GM12878 (cell line): ENCODE measurements at regions not wholly inside any gene's neighbourhood (a gene's known extent, or its start where the extent isn't known, plus 50 kb on each side); places are given as distances from the start of the nearest gene placed in this dataset.

Source experiments
- ATAC-seq: fragments of 200-7000 bp; cut with Tn5 transposase; 3 replicates; pipeline ENCODE4 v1.9.1; 2020; ENCODE audit warnings: mild to moderate bottlenecking, moderate library complexity
- BruUV-seq: library from RNA; stranded (reverse); fragments of 400-500 nt; replicated peaks from 2 replicates; lab custom pipeline; 2021; lab: Mats Ljungman, UMichigan
- CTCF ChIA-PET: fragments of 300-600 bp; sonication (Branson Sonifier 250); formaldehyde crosslinking; extraction: SDS; loops from one replicate; lab custom pipeline; 2021; ENCODE audit warnings: inconsistent platforms; lab: Yijun Ruan, JAX
- POLR2A ChIA-PET: fragments of 350-600 bp; formaldehyde crosslinking; extraction: SDS; loops from one replicate; lab custom pipeline; 2021; ENCODE audit warnings: inconsistent platforms; lab: Charles Lee
- RAD21 ChIA-PET: fragments of 300-600 bp; sonication (Branson Sonifier 250); formaldehyde crosslinking; loops from one replicate; lab custom pipeline; 2023; ENCODE audit warnings: antibody characterized with exemption; ENCODE audit not compliant: unreplicated experiment; lab: Charles Lee
- SMC1A ChIA-PET: fragments of 300-600 bp; sonication (Branson Sonifier 250); formaldehyde crosslinking; loops from one replicate; lab custom pipeline; 2023; ENCODE audit not compliant: unreplicated experiment, uncharacterized antibody; lab: Charles Lee
- DNase-seq: peaks from one replicate; pipeline ENCODE4 v3.0.0-alpha.2; 2011; ENCODE audit warnings: low read depth, low spot score
- FAIRE-seq: peaks from 3 replicates; lab custom pipeline; 2011; peaks lifted over from hg19 to GRCh38; lab: Jason Lieb, UNC
- H2AFZ ChIP-seq: 2 replicates; pipeline ENCODE4 v1.6.0; 2011; ENCODE audit warnings: low read depth, low read length, control low read depth; ENCODE audit not compliant: control insufficient read depth
- H3K27ac ChIP-seq: 2 replicates; pipeline ENCODE4 v1.5.1; 2011; ENCODE audit warnings: control low read depth; ENCODE audit not compliant: control insufficient read depth, insufficient read depth
- H3K27me3 ChIP-seq, 2 experiments: replicated peaks in 1 of 2; 2 replicates each; pipeline versions ENCODE4 v1.6.0 to v1.6.1; 2011; ENCODE audit warnings: low read length in 1 of 2; ENCODE audit not compliant: control insufficient read depth in 2 of 2, insufficient read depth in 2 of 2
- H3K36me3 ChIP-seq, 2 experiments: 2 replicates each; pipeline ENCODE4 v1.5.1; 2011; ENCODE audit warnings: low read length in 1 of 2; ENCODE audit not compliant: control insufficient read depth in 2 of 2, insufficient read depth in 2 of 2
- H3K4me1 ChIP-seq: 2 replicates; pipeline ENCODE4 v1.6.1; 2011; ENCODE audit warnings: mild to moderate bottlenecking, low read length, moderate library complexity, mixed read lengths; ENCODE audit not compliant: control insufficient read depth, insufficient read depth
- H3K4me2 ChIP-seq: 2 replicates; pipeline ENCODE4 v1.6.0; 2011; ENCODE audit warnings: control low read depth; ENCODE audit not compliant: control insufficient read depth, insufficient read depth
- H3K4me3 ChIP-seq: fragments of 200-600 bp; sonication (generic); 2 replicates; pipeline ENCODE4 v1.5.1; 2016
- H3K79me2 ChIP-seq: 2 replicates; pipeline ENCODE4 v1.6.0; 2011; ENCODE audit warnings: low read length; ENCODE audit not compliant: control insufficient read depth, insufficient read depth
- H3K9ac ChIP-seq: 2 replicates; pipeline ENCODE4 v1.8.0; 2011; ENCODE audit warnings: low read length, control low read depth, mixed read lengths; ENCODE audit not compliant: control insufficient read depth, insufficient read depth
- H3K9me3 ChIP-seq: replicated peaks from 3 replicates; pipeline ENCODE4 v1.5.1; 2011; ENCODE audit warnings: mild to moderate bottlenecking, low read length; ENCODE audit not compliant: control insufficient read depth, insufficient read depth
- H4K20me1 ChIP-seq: 2 replicates; pipeline ENCODE4 v1.6.0; 2011; ENCODE audit not compliant: control insufficient read depth, insufficient read depth
- BMI1 ChIP-seq: fragments of 450-650 bp; IDR thresholded peaks from 2 replicates; pipeline ENCODE4 v1.6.1; 2016; ENCODE audit warnings: mild to moderate bottlenecking, moderate library complexity, borderline replicate concordance
- CBFB ChIP-seq: IDR thresholded peaks from 2 replicates; pipeline ENCODE4 v1.6.1; 2016; ENCODE audit warnings: antibody characterized with exemption, low read depth
- CHD4 ChIP-seq: fragments of 200-600 bp; sonication (generic); IDR thresholded peaks from 2 replicates; pipeline ENCODE4 v1.6.1; 2016; ENCODE audit warnings: mild to moderate bottlenecking
- EP300 ChIP-seq, 2 experiments: fragments of 150-350 bp in 1 of 2; IDR thresholded peaks; 2 replicates each; pipeline ENCODE4 v1.6.1; 2011 to 2012; ENCODE audit warnings: low read depth in 2 of 2, low read length in 2 of 2, borderline replicate concordance in 1 of 2, improper control_type of control experiment in 1 of 2, inconsistent platforms in 1 of 2; ENCODE audit not compliant: control insufficient read depth in 1 of 2
- LARP7 ChIP-seq: fragments of 450-650 bp; IDR thresholded peaks from 2 replicates; pipeline ENCODE4 v1.6.1; 2017; ENCODE audit warnings: mild to moderate bottlenecking
- MYC ChIP-seq: IDR thresholded peaks from 2 replicates; pipeline ENCODE4 v1.6.1; 2011; ENCODE audit warnings: mild to moderate bottlenecking, low read length, moderate library complexity, inconsistent platforms; ENCODE audit not compliant: insufficient read depth, insufficient replicate concordance, insufficient read length, severe bottlenecking
- NFYB ChIP-seq: IDR thresholded peaks from 2 replicates; pipeline ENCODE4 v1.6.1; 2011; ENCODE audit warnings: low read depth, mild to moderate bottlenecking, low read length, improper control_type of control experiment, moderate library complexity; ENCODE audit not compliant: insufficient read depth
- NR2C2 ChIP-seq: IDR thresholded peaks from 2 replicates; pipeline ENCODE4 v1.6.1; 2011; ENCODE audit warnings: borderline replicate concordance, low read depth; ENCODE audit not compliant: control insufficient read depth, insufficient read length
- PAX8 ChIP-seq: fragments of 450-650 bp; IDR thresholded peaks from 2 replicates; pipeline ENCODE4 v1.6.1; 2017; ENCODE audit warnings: mild to moderate bottlenecking, moderate library complexity
- POLR2AphosphoS5 ChIP-seq: IDR thresholded peaks from 2 replicates; pipeline ENCODE4 v1.6.1; 2011; ENCODE audit warnings: mild to moderate bottlenecking, low read length, inconsistent platforms
- SPI1 ChIP-seq: IDR thresholded peaks from 2 replicates; pipeline ENCODE4 v1.6.1; 2011; ENCODE audit warnings: low read depth, mild to moderate bottlenecking, low read length, moderate library complexity, borderline replicate concordance; ENCODE audit not compliant: insufficient read depth
- SUZ12 ChIP-seq: fragments of 200-600 bp; sonication (generic); IDR thresholded peaks from one replicate; pipeline ENCODE4 v1.6.1; 2018; ENCODE audit warnings: antibody characterized with exemption, mild to moderate bottlenecking; ENCODE audit not compliant: unreplicated experiment
- WGBS: methylation state at CpG from one replicate; pipeline ENCODE4 v1.1.6; 2016; ENCODE audit warnings: low lambda C conversion rate; ENCODE audit not compliant: insufficient replicate concordance, insufficient coverage; ENCODE audit errors: missing lambda C conversion rate; 5-methylcytosine and 5-hydroxymethylcytosine counted together
- in situ Hi-C: fragments of 300-500 bp; cut with MboI; formaldehyde crosslinking; loops from 9 replicates; pipeline ENCODE4 v1.14.3; 2018; ENCODE audit warnings: mixed read lengths
- intact Hi-C: fragments of 100-400 bp; cut with micrococcal nuclease; formaldehyde crosslinking; loops from one replicate; pipeline ENCODE4 v1.14.2; 2022; ENCODE audit not compliant: unreplicated experiment
- TF ChIP-seq, protein P1 (sequence below): fragments of 450-650 bp; conservative IDR thresholded peaks from 2 replicates; pipeline ENCODE4 v1.6.1; 2017; ENCODE audit warnings: mild to moderate bottlenecking, moderate library complexity
- TF ChIP-seq, protein P2 (sequence below): fragments of 450-650 bp; formaldehyde crosslinking; IDR thresholded peaks from 2 replicates; pipeline ENCODE4 v1.4.0; 2022; ENCODE audit warnings: mild to moderate bottlenecking, moderate library complexity

DNA sequence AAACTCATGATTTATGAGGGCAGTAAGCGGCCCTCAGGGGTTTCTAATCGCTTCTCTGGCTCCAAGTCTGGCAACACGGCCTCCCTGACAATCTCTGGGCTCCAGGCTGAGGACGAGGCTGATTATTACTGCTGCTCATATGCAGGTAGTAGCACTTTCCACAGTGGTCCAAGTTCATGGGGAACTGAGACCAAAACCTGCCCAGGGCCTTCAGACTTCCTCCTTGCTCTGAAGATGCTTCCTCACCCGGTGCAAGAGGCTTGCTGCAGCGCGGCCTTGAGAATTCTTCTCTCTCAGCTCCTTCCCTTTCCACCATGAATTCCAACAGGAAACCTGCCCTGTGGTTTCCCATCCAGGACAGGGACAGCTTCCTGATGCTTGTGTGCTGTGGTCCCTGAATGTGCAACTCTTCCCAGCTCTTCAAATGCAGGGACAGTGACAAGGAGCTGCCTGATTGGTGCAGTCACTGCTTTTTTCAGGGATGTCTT is 53.9 kb downstream of the GGTLC2 start:
- POLR2A ChIA-PET, result no interaction called here
- FAIRE-seq, result no peak

GRCh38 chr22:22700631-22701030 is 56.2 kb downstream of the GGTLC2 start:
- SMC1A ChIA-PET, result interaction anchor here (1.4 kb wide), 1 partner anchor 9 kb away, joined by 4 read pairs; no protein-coding TSS in a partner anchor
- Histone ChIP-seq H4K20me1 (no peaks in the 10 kb centered on the region), H3K9me3 (no peaks in the 10 kb centered on the region), H3K27me3 (no peaks in the 10 kb centered on the region), H3K27ac (no peak overlapping the region), H3K4me3 (no peak overlapping the region), H2AFZ (no peak overlapping the region), H3K79me2 (peaks cover 4% of the 10 kb centered on the region), H3K4me2 (no peak overlapping the region), H3K4me1 (peaks cover 3% of the 10 kb centered on the region; the same call in 1 of the 2 replicates), H3K36me3 (no peaks in the 10 kb centered on the region), H3K9ac (no peak overlapping the region)
- FAIRE-seq (no peak), DNase-seq (no peak), ATAC-seq (no peak)
- no peak for TF ChIP-seq POLR2AphosphoS5
- TF ChIP-seq SUZ12, result no peak
- no peak for TF ChIP-seq MYC
- TF ChIP-seq, protein P1, sequence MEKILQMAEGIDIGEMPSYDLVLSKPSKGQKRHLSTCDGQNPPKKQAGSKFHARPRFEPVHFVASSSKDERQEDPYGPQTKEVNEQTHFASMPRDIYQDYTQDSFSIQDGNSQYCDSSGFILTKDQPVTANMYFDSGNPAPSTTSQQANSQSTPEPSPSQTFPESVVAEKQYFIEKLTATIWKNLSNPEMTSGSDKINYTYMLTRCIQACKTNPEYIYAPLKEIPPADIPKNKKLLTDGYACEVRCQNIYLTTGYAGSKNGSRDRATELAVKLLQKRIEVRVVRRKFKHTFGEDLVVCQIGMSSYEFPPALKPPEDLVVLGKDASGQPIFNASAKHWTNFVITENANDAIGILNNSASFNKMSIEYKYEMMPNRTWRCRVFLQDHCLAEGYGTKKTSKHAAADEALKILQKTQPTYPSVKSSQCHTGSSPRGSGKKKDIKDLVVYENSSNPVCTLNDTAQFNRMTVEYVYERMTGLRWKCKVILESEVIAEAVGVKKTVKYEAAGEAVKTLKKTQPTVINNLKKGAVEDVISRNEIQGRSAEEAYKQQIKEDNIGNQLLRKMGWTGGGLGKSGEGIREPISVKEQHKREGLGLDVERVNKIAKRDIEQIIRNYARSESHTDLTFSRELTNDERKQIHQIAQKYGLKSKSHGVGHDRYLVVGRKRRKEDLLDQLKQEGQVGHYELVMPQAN, result no peak
- no peak for TF ChIP-seq CBFB
- TF ChIP-seq PAX8, result no peak
- no peak for TF ChIP-seq LARP7
- TF ChIP-seq, protein P2, sequence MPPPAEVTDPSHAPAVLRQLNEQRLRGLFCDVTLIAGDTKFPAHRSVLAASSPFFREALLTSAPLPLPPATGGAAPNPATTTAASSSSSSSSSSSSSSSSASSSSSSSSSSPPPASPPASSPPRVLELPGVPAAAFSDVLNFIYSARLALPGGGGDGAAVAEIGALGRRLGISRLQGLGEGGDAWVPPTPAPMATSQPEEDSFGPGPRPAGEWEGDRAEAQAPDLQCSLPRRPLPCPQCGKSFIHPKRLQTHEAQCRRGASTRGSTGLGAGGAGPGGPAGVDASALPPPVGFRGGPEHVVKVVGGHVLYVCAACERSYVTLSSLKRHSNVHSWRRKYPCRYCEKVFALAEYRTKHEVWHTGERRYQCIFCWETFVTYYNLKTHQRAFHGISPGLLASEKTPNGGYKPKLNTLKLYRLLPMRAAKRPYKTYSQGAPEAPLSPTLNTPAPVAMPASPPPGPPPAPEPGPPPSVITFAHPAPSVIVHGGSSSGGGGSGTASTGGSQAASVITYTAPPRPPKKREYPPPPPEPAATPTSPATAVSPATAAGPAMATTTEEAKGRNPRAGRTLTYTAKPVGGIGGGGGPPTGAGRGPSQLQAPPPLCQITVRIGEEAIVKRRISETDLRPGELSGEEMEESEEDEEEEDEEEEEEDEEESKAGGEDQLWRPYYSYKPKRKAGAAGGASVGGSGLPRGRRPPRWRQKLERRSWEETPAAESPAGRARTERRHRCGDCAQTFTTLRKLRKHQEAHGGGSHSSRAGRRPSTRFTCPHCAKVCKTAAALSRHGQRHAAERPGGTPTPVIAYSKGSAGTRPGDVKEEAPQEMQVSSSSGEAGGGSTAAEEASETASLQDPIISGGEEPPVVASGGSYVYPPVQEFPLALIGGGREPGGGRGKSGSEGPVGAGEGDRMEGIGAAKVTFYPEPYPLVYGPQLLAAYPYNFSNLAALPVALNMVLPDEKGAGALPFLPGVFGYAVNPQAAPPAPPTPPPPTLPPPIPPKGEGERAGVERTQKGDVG (CRISPR knock-in tag), result no peak
- TF ChIP-seq NR2C2, result no peak
- TF ChIP-seq BMI1, result no peak
- no peak for TF ChIP-seq CHD4
- no TSS peak for BruUV-seq
- POLR2A ChIA-PET, result no interaction called here
- intact Hi-C loops, result no loop called here
- WGBS, result 0% methylated on average over 1 of the region's 1 CpG
- RAD21 ChIA-PET, result no interaction called here
- in situ Hi-C loops, result no loop called here
- CTCF ChIA-PET, result interaction anchor here (1.2 to 9.6 kb wide), 7 partner anchors 8 to 113 kb away, joined by 3 to 65 read pairs (median 9); no protein-coding TSS in a partner anchor

More for the DNA sequence above, 53.9 kb downstream of the GGTLC2 start:
- RAD21 ChIA-PET, result interaction anchor here (0.7 kb wide), 1 partner anchor 233 kb away, joined by 3 read pairs; no protein-coding TSS in a partner anchor
- peak; percentile 73 for ATAC-seq
- BruUV-seq, result no TSS peak
- Histone ChIP-seq H2AFZ (no peak overlapping the region), H3K4me3 (no peak overlapping the region), H3K9ac (peak overlapping the region; percentile 47; the same call in 1 of the 2 replicates), H3K79me2 (peaks cover 4% of the 10 kb centered on the region), H3K4me1 (peaks cover 14% of the 10 kb centered on the region), H3K36me3 (no peaks in the 10 kb centered on the region), H4K20me1 (no peaks in the 10 kb centered on the region), H3K4me2 (no peak overlapping the region), H3K27me3 (no peaks in the 10 kb centered on the region), H3K27ac (0 out of 2 replicates have a peak overlapping the region, but pooled peaks have one; percentile 31), H3K9me3 (no peaks in the 10 kb centered on the region)
- SMC1A ChIA-PET, result no interaction called here
- no peak for DNase-seq
- intact Hi-C loops (no loop called here), in situ Hi-C loops (no loop called here)
- WGBS, result 11% methylated on average over 7 of the region's 7 CpGs
- TF ChIP-seq EP300 (IDR thresholded peaks at IDR 0.05; ENCODE audit: borderline replicate concordance in 1 of 2, control insufficient read depth in 1 of 2, low read depth in 2 of 2, low read length in 2 of 2), result no peak
- no peak for TF ChIP-seq NFYB
- peak; percentile 70; the same call in 1 of the 2 replicates for TF ChIP-seq SPI1
- CTCF ChIA-PET, result interaction anchor here (0.9 to 9.6 kb wide), 2 partner anchors 11 to 47 kb away, joined by 3 to 65 read pairs; no protein-coding TSS in a partner anchor
